GM12801 (cell line): ENCODE measurements at regions not wholly inside any gene's neighbourhood (a gene's known extent, or its start where the extent isn't known, plus 50 kb on each side); places are given as distances from the start of the nearest gene placed in this dataset.

Source experiments
- TF ChIP-seq, protein P1 (sequence below): IDR thresholded peaks from one replicate; pipeline ENCODE4 v1.5.1; 2011; ENCODE audit warnings: control low read depth; ENCODE audit not compliant: insufficient read length; ENCODE audit errors: extremely low read depth

DNA sequence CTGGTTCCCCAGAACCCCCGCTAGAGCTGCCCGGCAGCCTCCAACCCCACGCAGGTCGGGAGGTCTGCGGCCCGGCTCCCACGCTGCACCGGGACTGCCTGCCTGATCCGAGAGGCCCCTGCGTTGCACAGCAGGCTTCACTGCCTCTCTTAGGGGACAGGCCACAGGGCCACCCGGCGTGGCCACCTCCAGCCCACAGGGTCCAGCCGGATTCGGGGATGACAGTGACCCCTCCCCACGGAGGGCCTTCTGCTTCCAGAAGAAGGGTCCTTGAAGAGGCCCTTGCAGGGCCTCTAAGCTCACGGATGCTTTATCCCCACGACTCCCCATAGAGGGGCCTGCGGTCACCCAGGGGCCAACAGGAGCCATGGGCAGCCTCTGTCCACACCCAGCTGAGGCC is 66.1 kb upstream of the PPP1R26 start:
- TF ChIP-seq, protein P1, sequence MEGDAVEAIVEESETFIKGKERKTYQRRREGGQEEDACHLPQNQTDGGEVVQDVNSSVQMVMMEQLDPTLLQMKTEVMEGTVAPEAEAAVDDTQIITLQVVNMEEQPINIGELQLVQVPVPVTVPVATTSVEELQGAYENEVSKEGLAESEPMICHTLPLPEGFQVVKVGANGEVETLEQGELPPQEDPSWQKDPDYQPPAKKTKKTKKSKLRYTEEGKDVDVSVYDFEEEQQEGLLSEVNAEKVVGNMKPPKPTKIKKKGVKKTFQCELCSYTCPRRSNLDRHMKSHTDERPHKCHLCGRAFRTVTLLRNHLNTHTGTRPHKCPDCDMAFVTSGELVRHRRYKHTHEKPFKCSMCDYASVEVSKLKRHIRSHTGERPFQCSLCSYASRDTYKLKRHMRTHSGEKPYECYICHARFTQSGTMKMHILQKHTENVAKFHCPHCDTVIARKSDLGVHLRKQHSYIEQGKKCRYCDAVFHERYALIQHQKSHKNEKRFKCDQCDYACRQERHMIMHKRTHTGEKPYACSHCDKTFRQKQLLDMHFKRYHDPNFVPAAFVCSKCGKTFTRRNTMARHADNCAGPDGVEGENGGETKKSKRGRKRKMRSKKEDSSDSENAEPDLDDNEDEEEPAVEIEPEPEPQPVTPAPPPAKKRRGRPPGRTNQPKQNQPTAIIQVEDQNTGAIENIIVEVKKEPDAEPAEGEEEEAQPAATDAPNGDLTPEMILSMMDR = no peak

DNA sequence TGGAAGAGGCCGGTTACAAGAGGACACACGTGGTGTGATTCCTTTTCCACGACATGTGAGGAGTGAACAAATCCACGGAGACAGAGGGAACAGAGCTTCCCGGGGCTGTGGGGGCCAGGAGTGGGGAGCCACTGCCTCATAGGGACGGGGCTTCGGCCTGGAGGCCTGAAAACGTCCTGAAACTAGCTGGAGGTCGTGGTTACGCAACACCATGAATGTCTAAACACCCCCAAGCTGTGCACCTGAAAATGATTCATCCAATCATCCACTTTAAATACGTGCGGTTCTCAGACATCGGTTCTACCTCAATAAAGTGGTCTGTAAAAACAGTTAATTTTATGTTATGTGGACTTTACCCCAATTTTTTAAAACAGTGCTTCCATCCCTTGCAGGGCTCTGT is 65.3 kb upstream of the PPP1R26 start:
- TF ChIP-seq, protein P1 = no peak

DNA sequence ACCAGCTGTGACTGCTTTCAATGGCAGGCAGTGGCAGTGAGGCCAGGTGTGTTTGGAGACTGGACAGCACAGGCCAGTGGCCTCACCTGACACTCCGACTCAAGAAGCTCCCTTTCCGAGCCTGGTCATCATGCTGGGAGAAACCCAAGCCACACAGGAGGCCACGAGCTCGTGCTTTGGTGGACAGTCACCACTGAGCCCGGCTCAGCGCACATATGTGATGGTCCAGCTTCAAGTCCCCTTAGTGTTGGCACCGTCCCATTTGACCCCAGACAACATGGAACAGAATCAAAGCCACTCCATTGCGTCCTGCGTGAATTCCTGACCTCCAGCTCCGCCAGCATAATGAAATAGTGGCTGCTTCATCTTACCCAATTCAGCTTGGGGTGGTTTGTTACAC is 64.0 kb upstream of the PPP1R26 start:
- TF ChIP-seq, protein P1 = no peak

DNA sequence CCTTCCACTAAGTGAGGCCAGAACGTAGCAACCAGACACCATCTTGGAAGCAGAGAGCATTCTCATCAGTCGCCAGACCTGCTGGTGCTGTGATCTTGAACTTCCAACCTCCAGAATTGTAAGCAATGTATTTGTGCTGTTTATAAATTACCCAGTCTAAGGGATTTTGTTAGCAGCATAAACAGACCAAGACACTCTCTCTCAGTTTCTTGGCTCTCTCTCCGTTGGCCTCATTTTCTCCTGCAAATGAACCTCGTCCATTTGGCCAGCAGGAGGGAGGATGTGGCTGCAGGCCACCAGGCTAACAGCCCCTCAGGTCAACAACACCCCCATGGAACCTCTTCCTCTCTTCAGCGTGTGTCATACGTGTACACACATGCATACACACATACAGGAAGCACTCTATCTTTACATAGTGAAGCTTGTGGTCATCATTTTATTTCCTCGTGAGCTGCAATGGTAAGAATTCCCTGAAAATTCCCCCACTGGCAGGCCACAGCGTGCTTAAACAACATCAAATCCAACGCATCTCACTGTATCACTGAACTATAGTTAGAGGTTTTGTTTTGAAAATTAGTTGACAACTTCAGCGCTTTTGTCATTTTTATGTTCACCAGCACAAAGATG is 62.8 kb upstream of the PPP1R26 start:
- TF ChIP-seq, protein P1 = no peak

DNA sequence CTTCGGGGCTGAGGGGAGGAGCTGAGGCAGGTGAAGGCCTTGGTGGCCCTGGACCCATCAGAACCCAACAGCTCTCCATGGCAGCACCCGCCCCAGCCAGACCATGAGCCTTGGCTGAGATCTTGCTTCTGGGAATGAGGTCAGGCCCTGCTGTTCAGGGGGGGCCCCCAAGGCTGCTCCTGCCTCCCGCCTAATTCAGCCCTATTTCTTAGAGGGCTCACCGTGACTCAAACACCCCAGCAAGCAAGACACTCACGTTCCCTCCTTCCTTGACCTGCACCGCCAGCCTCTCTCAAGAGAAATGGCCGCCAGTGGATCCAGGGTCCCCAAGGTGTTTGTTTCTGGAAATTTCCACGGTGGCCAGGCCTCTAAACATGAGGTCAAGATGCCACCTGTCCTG is 61.4 kb upstream of the PPP1R26 start:
- TF ChIP-seq, protein P1 = no peak

DNA sequence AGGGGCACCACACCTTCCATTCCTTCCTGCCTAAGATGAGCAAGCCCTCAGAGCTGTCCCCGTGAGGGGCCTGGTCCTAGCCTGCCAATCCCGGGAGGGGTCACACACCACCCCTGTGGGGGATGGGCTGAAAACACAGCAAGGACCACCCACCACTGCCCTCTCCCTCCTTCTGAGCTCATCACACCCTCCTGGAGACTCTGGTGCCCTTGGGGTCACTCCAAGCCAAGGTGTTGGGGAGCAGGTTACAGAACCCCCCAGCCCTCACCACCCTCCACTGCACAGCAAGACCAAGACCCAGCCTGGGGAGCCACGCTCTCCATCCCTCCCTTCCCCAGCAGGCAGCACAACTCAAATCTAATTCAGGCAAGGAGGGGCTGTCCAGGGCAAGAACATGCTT is 60.5 kb upstream of the PPP1R26 start:
- TF ChIP-seq, protein P1 = no peak

DNA sequence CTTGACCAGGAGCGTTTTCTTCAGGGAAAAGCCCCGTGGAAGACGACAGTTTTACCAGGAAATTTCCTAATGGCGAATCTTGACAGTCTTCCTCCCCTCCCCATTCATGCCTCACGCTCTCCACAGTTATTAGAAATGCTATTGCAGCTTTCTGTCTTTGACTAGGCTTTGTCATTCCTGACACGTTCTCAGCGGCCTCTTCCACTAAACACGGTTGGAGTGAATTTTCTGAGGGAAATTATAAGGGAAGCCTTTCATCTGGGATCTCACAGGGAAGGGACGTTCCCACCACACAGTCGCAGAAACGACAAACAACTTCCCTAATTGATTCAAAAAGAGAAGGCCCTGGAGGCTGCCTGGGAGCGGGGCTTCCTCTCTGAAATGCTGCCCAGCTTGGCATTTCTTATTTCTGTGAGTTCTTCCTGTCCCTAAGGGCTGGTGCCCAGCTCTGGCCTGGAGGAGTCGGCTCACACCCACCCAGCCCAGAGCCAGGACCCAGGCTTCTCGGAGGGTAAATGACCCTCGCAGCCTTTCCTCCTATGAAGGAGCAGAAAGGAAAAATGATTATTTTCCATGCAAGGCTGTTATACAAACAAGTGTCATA is 57.1 kb upstream of the PPP1R26 start:
- TF ChIP-seq, protein P1 = no peak
